SU-DHL-6 (cell line): ENCODE measurements at regions not wholly inside any gene's neighbourhood (a gene's known extent, or its start where the extent isn't known, plus 50 kb on each side); places are given as distances from the start of the nearest gene placed in this dataset.
A peak's percentile ranks its signal among the peaks of the same experiment; 100 is the strongest.
"Not testable (repeated sequence)": the region's sequence is repeated elsewhere in the genome, so short reads cannot be mapped to it uniquely, and the experiment has no call there.

ENCODE experiments used
- H2AFZ ChIP-seq: fragments of 200-600 bp; sonication (generic); 2 replicates; pipeline ENCODE4 v1.6.1; 2014; ENCODE audit warnings: low read depth, mild to moderate bottlenecking, moderate library complexity, mixed read lengths, antibody characterized with exemption, low read length; ENCODE audit not compliant: severe bottlenecking
- H3F3A ChIP-seq: fragments of 200-600 bp; shearing (Covaris generic); 2 replicates; pipeline ENCODE4 v1.6.0; 2016; ENCODE audit warnings: antibody characterized with exemption, mild to moderate bottlenecking; ENCODE audit not compliant: insufficient read depth
- H3K27ac ChIP-seq: fragments of 200-600 bp; sonication (generic); 2 replicates; pipeline ENCODE4 v1.5.1; 2016; ENCODE audit warnings: low read depth, mild to moderate bottlenecking, low read length, moderate library complexity, mixed read lengths
- H3K27me3 ChIP-seq: fragments of 200-600 bp; sonication (generic), shearing (Covaris generic); 2 replicates; pipeline ENCODE4 v1.6.0; 2014; ENCODE audit warnings: mild to moderate bottlenecking, low read length
- H3K36me3 ChIP-seq: fragments of 200-600 bp; sonication (generic); 2 replicates; pipeline ENCODE4 v1.6.1; 2014; ENCODE audit warnings: mild to moderate bottlenecking, low read length, mixed read lengths
- H3K4me2 ChIP-seq: fragments of 300-600, 200-600 bp; shearing (Covaris generic), sonication (generic); 2 replicates; pipeline ENCODE4 v1.6.0; 2014; ENCODE audit warnings: low read length, low read depth, mild to moderate bottlenecking; ENCODE audit not compliant: poor library complexity, severe bottlenecking
- H3K4me3 ChIP-seq: fragments of 200-600 bp; sonication (generic); 2 replicates; pipeline ENCODE4 v1.5.1; 2014; ENCODE audit warnings: antibody characterized with exemption, low read length, mild to moderate bottlenecking, mixed read lengths; ENCODE audit not compliant: insufficient read depth, poor library complexity, severe bottlenecking
- H3K79me2 ChIP-seq: fragments of 200-600 bp; sonication (generic); 2 replicates; pipeline ENCODE4 v1.6.1; 2014; ENCODE audit warnings: mild to moderate bottlenecking, low read length, moderate library complexity; ENCODE audit not compliant: insufficient read depth
- H3K9ac ChIP-seq: fragments of 200-600 bp; sonication (generic); 2 replicates; pipeline ENCODE4 v1.7.0; 2014; ENCODE audit warnings: mild to moderate bottlenecking, low read length
- H3K9me2 ChIP-seq: fragments of 200-600 bp; sonication (generic); replicated peaks from 2 replicates; pipeline ENCODE4 v1.6.1; 2014; ENCODE audit warnings: low read length; ENCODE audit not compliant: insufficient read depth
- H3K9me3 ChIP-seq: fragments of 200-600 bp; sonication (generic); 2 replicates; pipeline ENCODE4 v1.6.1; 2014; ENCODE audit warnings: low read length, mixed read lengths; ENCODE audit not compliant: insufficient read depth
- H4K20me1 ChIP-seq: fragments of 200-600 bp; sonication (generic); 2 replicates; pipeline ENCODE4 v1.6.1; 2014; ENCODE audit warnings: low read depth, mild to moderate bottlenecking, antibody characterized with exemption, low read length, moderate library complexity, mixed read lengths
- EZH2phosphoT487 ChIP-seq: fragments of 200-600 bp; sonication (generic), shearing (Covaris generic); conservative IDR thresholded peaks from 2 replicates; pipeline ENCODE4 v1.6.1; 2018; ENCODE audit warnings: mild to moderate bottlenecking, antibody characterized with exemption, low read length, moderate library complexity, mixed read lengths
- TF ChIP-seq, protein P1 (sequence below): fragments of 200-600 bp; sonication (generic); IDR thresholded peaks from one replicate; pipeline ENCODE4 v1.5.1; 2017; ENCODE audit warnings: antibody characterized with exemption, mild to moderate bottlenecking, low read length, moderate library complexity; ENCODE audit not compliant: insufficient read depth, poor library complexity, severe bottlenecking

GRCh38 chr6:27795697-27796494 lies 116.3 kb downstream of the OR2B2 start:
- Histone ChIP-seq H4K20me1 (no peaks in the 10 kb centered on the region), H3K36me3 (no peaks in the 10 kb centered on the region), H3K27me3 (0 out of 2 replicates have a peak, but pooled peaks cover 3% of the 10 kb centered on the region), H3K4me2 (no peak overlapping the region), H3K27ac (no peak overlapping the region), H3K9ac (no peak overlapping the region), H3K9me3 (no peaks in the 10 kb centered on the region), H3K79me2 (no peaks in the 10 kb centered on the region), H3F3A (no peaks in the 10 kb centered on the region), H2AFZ (no peak overlapping the region), H3K9me2 (no peaks in the 10 kb centered on the region), H3K4me3 (no peak overlapping the region)
- TF ChIP-seq, protein P1, sequence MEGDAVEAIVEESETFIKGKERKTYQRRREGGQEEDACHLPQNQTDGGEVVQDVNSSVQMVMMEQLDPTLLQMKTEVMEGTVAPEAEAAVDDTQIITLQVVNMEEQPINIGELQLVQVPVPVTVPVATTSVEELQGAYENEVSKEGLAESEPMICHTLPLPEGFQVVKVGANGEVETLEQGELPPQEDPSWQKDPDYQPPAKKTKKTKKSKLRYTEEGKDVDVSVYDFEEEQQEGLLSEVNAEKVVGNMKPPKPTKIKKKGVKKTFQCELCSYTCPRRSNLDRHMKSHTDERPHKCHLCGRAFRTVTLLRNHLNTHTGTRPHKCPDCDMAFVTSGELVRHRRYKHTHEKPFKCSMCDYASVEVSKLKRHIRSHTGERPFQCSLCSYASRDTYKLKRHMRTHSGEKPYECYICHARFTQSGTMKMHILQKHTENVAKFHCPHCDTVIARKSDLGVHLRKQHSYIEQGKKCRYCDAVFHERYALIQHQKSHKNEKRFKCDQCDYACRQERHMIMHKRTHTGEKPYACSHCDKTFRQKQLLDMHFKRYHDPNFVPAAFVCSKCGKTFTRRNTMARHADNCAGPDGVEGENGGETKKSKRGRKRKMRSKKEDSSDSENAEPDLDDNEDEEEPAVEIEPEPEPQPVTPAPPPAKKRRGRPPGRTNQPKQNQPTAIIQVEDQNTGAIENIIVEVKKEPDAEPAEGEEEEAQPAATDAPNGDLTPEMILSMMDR = peak; percentile 77
- no peak for TF ChIP-seq EZH2phosphoT487

DNA sequence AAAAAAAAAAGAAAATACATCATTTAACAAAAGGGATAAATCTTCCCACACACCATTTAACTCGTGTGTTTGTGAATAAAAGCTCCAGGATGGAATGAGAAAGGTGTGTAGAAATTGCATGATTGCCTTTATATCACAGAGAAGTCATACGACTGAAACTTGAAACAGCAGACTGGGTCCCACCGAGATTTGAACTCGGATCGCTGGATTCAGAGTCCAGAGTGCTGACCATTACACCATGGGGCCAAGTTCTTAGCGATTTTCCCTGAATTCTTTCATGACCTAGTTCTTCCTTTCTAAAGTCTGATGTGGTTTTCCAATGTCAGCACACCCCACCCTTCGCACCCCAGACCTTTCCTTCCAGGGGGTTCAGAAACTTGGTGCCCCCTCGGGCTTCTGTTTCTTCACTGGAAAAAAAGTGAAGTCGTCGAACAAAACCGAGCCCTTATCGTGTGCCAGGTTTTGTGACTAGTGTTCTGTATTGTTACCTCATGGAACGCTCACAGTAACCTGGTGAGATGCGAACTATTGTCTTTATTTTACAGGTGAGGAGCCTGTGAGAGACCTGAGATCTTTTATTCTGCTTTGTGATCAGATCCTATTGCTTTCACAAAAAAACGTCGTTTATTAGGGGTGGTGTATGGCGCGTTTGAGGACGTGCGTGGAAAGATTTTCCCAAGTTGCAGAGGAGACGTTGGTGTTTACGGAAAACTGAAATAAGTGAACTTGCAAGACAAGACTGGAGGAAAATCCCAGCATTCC lies 120.8 kb downstream of the OR2B2 start:
- Histone ChIP-seq H3K36me3 (no peaks in the 10 kb centered on the region), H3K27ac (no peak overlapping the region), H4K20me1 (no peaks in the 10 kb centered on the region), H3F3A (no peaks in the 10 kb centered on the region), H3K27me3 (no peaks in the 10 kb centered on the region), H3K9me2 (no peaks in the 10 kb centered on the region), H3K79me2 (no peaks in the 10 kb centered on the region), H3K9ac (no peak overlapping the region), H2AFZ (no peak overlapping the region), H3K9me3 (no peaks in the 10 kb centered on the region), H3K4me3 (peak overlapping the region; percentile 56), H3K4me2 (peak overlapping the region; percentile 71)
- TF ChIP-seq EZH2phosphoT487 = no peak
- TF ChIP-seq, protein P1 = no peak

- not testable (repeated sequence) for H3K9ac ChIP-seq, H3K4me3 ChIP-seq, H3K9me2 ChIP-seq, H3K9me3 ChIP-seq, H2AFZ ChIP-seq, H3K27ac ChIP-seq, H3K27me3 ChIP-seq, H4K20me1 ChIP-seq, H3K4me2 ChIP-seq, H3F3A ChIP-seq, H3K36me3 ChIP-seq, H3K79me2 ChIP-seq
These were observed 123.8 kb downstream of the OR2B2 start for GRCh38 chr6:27788376-27788775.

DNA sequence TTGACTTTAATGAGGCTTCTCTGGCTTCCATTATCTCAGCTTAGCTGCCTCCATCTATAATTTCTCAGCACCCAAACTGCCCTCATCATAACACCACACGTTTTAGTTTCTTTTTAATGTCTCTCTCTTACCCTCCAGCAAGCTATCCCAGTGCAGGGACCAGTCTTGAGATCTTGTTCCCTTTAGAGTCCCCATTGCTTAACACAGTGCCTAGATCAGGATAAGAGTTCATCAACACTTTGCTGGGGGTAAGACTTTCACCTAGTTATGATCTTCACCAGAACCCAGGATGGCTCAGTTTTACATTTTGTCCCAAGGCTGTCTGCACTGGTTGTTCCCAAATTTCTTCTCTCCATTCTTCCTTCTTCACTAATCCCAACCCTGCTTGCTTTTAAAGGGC lies 126.1 kb downstream of the OR2B2 start:
- no peak overlapping the region for H2AFZ ChIP-seq
- no peak overlapping the region for H3K27ac ChIP-seq
- H3K79me2 ChIP-seq = no peaks in the 10 kb centered on the region
- H3K9ac ChIP-seq = no peak overlapping the region
- no peak for TF ChIP-seq EZH2phosphoT487
- TF ChIP-seq, protein P1 = no peak
- no peaks in the 10 kb centered on the region for H3K27me3 ChIP-seq
- H3K4me2 ChIP-seq = no peak overlapping the region
- H3K4me3 ChIP-seq = no peak overlapping the region
- H3F3A ChIP-seq = no peaks in the 10 kb centered on the region
- no peaks in the 10 kb centered on the region for H3K9me3 ChIP-seq
- no peaks in the 10 kb centered on the region for H3K36me3 ChIP-seq
- no peaks in the 10 kb centered on the region for H3K9me2 ChIP-seq
- no peaks in the 10 kb centered on the region for H4K20me1 ChIP-seq
